Renal pelvis (tissue), 1 donor: ENCODE measurements at regions not wholly inside any gene's neighbourhood (a gene's known extent, or its start where the extent isn't known, plus 50 kb on each side); places are given as distances from the start of the nearest gene placed in this dataset.
"Not testable (repeated sequence)": the region's sequence is repeated elsewhere in the genome, so short reads cannot be mapped to it uniquely, and the experiment has no call there.

Source experiments
- DNase-seq: peaks from one replicate; pipeline ENCODE4 v3.0.0-alpha.2; 2013

- no peak for DNase-seq
Observed at GRCh38 chr1:224061436-224061835, 52.5 kb upstream of the FBXO28 start.

GRCh38 chr1:224059897-224060427 is 53.9 kb upstream of the FBXO28 start:
- DNase-seq, result no peak

DNA sequence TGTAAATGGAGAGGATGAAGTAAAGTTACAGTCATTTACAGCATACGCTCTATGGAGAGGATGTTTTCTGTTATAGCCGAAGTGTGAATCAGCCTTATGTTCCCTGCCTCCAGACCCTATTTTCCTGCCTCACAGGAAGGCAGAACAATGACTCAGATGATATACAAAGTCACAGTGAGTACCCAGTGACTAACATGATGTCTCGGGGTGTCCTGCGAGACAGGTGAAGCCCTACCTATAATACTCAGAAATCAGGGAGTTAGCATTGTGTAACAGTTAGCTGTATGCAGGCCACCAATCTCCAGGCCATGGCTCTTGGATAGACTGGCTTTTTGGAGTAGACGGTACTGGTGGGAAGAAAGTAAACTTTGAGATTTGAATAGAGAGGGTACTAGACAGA is 55.6 kb upstream of the FBXO28 start:
- DNase-seq, result no peak

GRCh38 chr1:224057461-224058199 is 56.3 kb upstream of the FBXO28 start:
- DNase-seq, result no peak

- no peak for DNase-seq
Observed at GRCh38 chr1:224054611-224055010, 59.3 kb upstream of the FBXO28 start.

DNA sequence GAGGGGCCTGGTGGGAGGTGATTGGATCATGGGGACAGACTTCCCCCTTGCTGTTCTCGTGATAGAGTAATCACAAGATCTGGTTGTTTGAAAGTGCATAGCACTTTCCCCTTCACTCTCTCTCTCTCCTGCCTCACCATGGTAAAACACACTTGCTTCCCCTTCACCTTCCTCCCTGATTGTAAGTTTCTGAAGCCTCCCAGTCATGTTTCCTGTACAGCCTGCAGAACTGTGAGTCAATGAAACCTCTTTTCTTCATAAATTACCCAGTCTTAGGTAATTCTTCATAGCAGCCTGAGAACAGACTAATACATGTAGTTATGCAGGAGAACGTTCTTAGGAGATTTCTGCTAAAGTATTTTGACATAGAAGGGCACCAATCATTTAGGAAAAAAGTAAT is 59.9 kb upstream of the FBXO28 start:
- DNase-seq, result no peak

- no peak for DNase-seq
Observed at GRCh38 chr1:224053456-224053855, 60.5 kb upstream of the FBXO28 start.

DNA sequence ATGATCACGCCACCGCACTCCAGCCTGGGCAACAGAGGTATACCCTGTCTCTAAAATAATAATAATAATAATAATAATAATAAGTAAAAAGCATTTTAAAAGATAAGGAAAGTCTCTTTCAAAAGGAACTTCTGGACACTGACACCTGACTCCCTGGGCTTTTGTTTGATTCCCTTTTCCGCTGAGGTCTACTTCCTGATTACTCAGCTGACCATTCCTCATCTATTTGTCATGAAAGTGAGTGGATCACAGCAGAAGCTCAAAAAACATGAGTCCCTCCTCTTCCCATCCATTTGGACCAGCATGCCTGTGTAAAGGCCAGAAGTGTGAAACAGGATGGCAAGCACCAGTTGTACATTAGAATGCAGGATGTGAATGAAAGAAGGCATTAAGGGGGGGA is 61.1 kb upstream of the FBXO28 start:
- no peak for DNase-seq

- DNase-seq, result not testable (repeated sequence)
Observed at GRCh38 chr1:224051782-224052181, 62.1 kb upstream of the FBXO28 start.

- DNase-seq, result no peak
Observed at GRCh38 chr1:224051086-224051406, 62.9 kb upstream of the FBXO28 start.

- no peak for DNase-seq
Observed at GRCh38 chr1:224047538-224047937, 66.4 kb upstream of the FBXO28 start.

- no peak for DNase-seq
Observed at GRCh38 chr1:224045556-224045955, 68.4 kb upstream of the FBXO28 start.

GRCh38 chr1:224044420-224044819 is 69.5 kb upstream of the FBXO28 start:
- no peak for DNase-seq

DNA sequence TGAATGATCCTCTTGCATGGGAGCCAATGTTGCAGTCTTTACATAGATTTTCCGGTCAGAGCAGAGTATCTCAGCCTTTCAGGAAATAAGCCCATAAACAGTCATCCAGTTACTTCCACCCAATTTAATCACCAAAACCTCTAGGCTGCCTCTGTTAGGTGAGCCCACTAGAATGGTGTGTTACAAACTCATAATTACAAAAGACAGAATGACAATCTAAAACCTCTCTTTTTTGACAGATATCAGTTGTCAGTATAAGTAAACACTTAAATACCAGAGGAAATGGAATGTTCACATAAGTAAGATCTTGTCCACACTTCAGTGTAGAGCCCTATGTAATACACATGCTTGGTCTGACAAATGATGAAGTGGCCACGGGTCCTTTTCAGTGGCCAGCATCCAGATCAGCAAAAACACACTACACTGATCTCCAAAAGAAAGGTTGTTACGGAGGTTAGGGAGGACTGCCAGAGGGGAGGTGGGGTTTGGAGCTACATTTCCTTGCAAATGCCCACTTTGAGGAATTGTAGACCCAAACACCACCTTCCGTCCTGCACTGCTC is 71.3 kb upstream of the FBXO28 start:
- DNase-seq, result no peak

DNA sequence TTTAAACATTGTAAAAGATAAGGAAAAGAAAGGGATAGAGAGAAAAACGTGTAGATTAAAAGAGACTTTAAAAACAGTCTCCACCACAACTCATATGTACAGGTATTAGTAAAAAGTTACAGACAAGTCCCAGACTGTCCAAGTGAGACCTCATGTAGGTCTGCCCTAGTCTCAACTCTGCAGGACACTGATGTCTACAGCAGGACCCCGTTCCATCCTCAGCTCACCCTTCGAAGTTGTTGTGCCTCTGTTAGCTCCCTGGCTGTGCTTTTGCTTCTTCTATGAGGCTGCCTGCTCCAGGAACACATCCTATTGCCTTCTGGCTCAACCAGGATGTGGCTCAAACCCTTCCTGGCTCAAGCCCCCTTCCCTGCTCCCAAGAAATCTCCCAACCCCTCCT is 72.9 kb upstream of the FBXO28 start:
- no peak for DNase-seq

- DNase-seq, result not testable (repeated sequence)
Observed at GRCh38 chr1:224040423-224040822, 73.5 kb upstream of the FBXO28 start.

GRCh38 chr1:224040006-224040405 is 73.9 kb upstream of the FBXO28 start:
- not testable (repeated sequence) for DNase-seq

- DNase-seq, result not testable (repeated sequence)
Observed at GRCh38 chr1:224038832-224039231, 75.1 kb upstream of the FBXO28 start.

- DNase-seq, result not testable (repeated sequence)
Observed at GRCh38 chr1:224037362-224037761, 76.5 kb upstream of the FBXO28 start.

DNA sequence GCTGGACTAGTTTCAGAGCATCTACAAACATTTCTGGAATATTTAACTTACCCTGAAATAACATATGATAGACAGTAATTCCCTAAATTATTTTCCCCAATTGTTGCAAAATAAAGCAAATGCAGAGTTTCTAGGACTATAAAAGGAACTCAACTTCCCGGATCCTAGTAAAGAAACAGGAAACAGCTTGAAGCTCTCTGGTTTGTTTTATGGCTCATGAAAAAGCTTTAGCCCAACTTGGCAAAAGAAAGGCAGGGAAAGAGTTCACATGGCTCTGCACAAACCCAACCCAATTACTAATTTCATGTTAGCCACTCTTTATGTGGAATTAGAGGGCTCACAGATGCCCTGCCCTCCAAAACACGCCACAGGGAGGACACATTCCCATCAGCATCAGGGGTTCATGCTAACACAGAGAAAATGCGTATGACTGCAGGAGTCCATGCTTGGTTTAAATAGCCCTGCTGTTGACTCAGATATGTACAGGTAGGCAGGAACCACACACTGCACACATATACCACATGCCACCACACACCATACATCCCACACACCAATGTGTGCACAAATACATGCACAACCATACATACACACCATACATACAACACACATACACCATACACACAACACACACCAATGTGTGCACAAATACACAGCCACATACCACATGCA is 81.2 kb upstream of the FBXO28 start:
- DNase-seq, result not testable (repeated sequence)

GRCh38 chr1:224031986-224032385 is 81.9 kb upstream of the FBXO28 start:
- DNase-seq, result not testable (repeated sequence)

DNA sequence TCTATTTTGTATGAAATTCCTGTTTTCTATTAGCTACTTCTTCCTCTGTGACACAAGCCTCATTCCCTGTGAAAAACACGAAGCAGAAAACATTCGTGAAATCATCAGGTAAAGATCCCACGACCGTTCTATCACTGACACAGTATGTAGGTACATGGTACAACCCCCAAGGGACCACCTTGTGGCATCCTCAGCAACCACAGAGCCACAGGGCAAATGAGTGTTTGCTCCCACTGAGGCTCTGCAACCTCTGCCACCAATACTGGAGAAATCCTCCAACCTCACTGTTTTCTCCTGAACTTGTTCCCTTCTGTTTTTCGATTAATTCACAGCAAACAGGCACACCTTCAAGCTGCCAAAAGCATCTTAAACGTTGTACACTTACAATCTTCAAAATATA is 83.7 kb upstream of the FBXO28 start:
- not testable (repeated sequence) for DNase-seq
